ENCODE measurements at regions not wholly inside any gene's neighbourhood (a gene's known extent, or its start where the extent isn't known, plus 50 kb on each side); places are given as distances from the start of the nearest gene placed in this dataset.

DNA sequence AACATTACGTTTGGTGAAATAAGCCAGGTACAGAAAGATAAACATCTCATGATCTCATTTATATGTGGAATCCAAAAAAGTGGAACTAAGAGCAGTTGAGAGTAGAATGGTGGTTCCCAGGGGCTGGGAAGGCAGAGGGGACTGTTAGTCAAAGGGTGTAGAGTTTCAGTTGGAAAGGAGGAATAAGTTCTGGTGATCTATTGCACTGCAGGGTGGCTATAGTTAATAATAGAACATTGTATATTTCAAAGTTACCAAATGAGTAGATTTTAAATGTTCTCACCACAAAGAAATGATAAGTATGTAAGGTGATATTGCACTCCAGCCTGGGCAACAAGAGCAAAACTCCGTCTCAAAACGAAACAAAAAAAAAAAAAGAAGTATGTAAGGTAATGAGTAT is 260.1 kb upstream of the RAB6C start:
- H3K4me1 Mint-ChIP-seq, result no peaks in the 10 kb centered on the region
- no peaks in the 10 kb centered on the region for H3K36me3 Mint-ChIP-seq
- H3K4me3 Mint-ChIP-seq, result no peak overlapping the region
- H3K9me3 Mint-ChIP-seq, result no peaks in the 10 kb centered on the region
- DNase-seq, result no peak
- no peaks in the 10 kb centered on the region for H3K27me3 Mint-ChIP-seq
- H3K27ac Mint-ChIP-seq, result no peak overlapping the region

DNA sequence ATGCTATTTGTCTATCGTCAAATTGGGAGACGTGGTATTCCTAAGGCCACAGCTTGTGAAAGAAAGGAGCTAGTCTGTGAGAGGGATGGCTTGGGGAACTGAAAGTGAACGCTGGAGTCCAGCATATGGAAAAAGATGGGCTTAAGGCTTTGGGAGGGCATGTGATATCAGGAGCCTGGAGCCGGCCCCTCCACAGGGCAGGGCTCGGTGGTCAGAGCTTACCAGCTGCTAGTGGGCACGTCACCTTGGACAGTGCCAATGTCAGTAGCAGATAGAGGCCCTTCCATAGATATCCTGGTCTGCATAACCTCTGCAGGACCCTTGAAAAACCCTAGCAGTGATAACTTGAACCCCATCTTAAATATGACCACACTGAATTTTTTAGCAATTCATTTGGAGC is 259.1 kb upstream of the RAB6C start:
- Mint-ChIP-seq H3K27ac (no peak overlapping the region), H3K9me3 (no peaks in the 10 kb centered on the region), H3K4me3 (no peak overlapping the region), H3K36me3 (no peaks in the 10 kb centered on the region), H3K4me1 (no peaks in the 10 kb centered on the region), H3K27me3 (no peaks in the 10 kb centered on the region)
- DNase-seq, result no peak

DNA sequence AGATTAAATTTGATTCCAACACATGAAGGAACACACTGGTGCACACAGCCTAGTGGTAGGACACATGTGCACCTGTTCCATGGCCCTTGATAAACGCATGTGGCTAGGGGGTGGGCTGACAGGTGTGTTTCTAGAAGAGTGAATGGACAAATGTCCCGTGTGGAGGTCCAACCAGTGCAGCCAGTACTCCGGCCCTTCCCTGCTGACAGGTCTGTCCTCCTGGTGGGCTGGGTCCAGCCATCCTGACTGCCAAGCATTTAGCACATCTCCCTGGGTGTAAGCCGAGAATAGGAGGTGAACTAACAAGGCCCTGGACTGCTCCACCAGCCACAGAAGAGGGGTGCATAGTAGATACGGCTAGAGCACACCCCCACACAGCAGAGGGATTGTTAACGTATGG is 258.7 kb upstream of the RAB6C start:
- no peak for DNase-seq
- Mint-ChIP-seq H3K4me1 (no peaks in the 10 kb centered on the region), H3K36me3 (no peaks in the 10 kb centered on the region), H3K27me3 (no peaks in the 10 kb centered on the region), H3K27ac (no peak overlapping the region), H3K9me3 (no peaks in the 10 kb centered on the region), H3K4me3 (no peak overlapping the region)

GRCh38 chr2:129721236-129721635 is 258.2 kb upstream of the RAB6C start:
- H3K36me3 Mint-ChIP-seq, result no peaks in the 10 kb centered on the region

GRCh38 chr2:129721846-129722245 is 257.6 kb upstream of the RAB6C start:
- DNase-seq, result no peak
- no peak overlapping the region for H3K27ac Mint-ChIP-seq
- no peaks in the 10 kb centered on the region for H3K36me3 Mint-ChIP-seq
- H3K4me1 Mint-ChIP-seq, result no peaks in the 10 kb centered on the region
- no peaks in the 10 kb centered on the region for H3K9me3 Mint-ChIP-seq
- no peaks in the 10 kb centered on the region for H3K27me3 Mint-ChIP-seq
- H3K4me3 Mint-ChIP-seq, result no peak overlapping the region

More at GRCh38 chr2:129721236-129721635, 258.2 kb upstream of the RAB6C start:
- Mint-ChIP-seq H3K4me3 (no peak overlapping the region), H3K27ac (no peak overlapping the region), H3K9me3 (no peaks in the 10 kb centered on the region), H3K27me3 (no peaks in the 10 kb centered on the region), H3K4me1 (no peaks in the 10 kb centered on the region)
- DNase-seq, result no peak

GRCh38 chr2:129722306-129723019 is 257.0 kb upstream of the RAB6C start:
- H3K36me3 Mint-ChIP-seq, result no peaks in the 10 kb centered on the region
- H3K4me3 Mint-ChIP-seq, result no peak overlapping the region
- no peak for DNase-seq
- no peaks in the 10 kb centered on the region for H3K4me1 Mint-ChIP-seq
- H3K27ac Mint-ChIP-seq, result no peak overlapping the region
- H3K27me3 Mint-ChIP-seq, result no peaks in the 10 kb centered on the region
- H3K9me3 Mint-ChIP-seq, result no peaks in the 10 kb centered on the region

- H3K36me3 Mint-ChIP-seq, result no peaks in the 10 kb centered on the region
- no peak overlapping the region for H3K27ac Mint-ChIP-seq
- H3K9me3 Mint-ChIP-seq, result no peaks in the 10 kb centered on the region
- DNase-seq, result no peak
- H3K4me1 Mint-ChIP-seq, result no peaks in the 10 kb centered on the region
- H3K27me3 Mint-ChIP-seq, result no peaks in the 10 kb centered on the region
- H3K4me3 Mint-ChIP-seq, result no peak overlapping the region
Measured at GRCh38 chr2:129723277-129724020, 256.0 kb upstream of the RAB6C start.

DNA sequence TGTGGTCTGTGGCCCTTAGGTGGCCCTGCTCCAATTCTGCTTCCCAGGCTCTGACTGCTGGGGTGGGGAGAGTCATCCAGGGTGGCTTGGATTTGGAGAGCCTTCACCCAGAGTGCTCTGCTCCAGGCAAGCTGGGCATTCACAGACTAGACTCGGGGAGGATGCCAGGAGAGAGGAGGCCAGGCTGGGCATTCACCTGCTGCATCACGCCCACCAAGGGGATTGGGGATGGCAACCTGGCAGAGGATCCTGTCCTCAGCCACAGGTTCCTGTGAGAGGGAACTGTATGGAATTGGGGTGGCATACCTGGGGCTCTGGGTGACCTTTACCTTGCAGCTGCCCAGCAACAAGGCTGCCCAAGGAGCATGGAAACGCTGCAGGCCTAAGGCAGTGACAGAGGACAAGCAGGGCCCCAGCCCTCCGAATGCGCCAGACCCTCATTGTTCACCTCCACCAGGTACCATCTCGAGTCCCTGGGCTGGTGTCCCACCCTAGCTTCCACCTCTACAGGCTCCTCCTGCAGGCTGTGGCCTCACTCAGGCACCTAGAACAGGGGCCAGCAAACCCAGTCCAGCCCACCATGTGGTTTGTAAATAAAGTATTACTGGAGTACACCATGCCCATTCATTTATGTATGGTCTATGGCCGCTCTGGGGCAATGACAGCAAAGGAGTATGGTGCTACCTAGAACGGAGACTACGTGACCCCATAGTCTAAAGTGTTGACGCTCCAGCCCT is 255.3 kb upstream of the RAB6C start:
- Mint-ChIP-seq H3K4me3 (no peak overlapping the region), H3K4me1 (no peaks in the 10 kb centered on the region), H3K27me3 (no peaks in the 10 kb centered on the region), H3K27ac (no peak overlapping the region), H3K9me3 (no peaks in the 10 kb centered on the region), H3K36me3 (no peaks in the 10 kb centered on the region)
- no peak for DNase-seq

DNA sequence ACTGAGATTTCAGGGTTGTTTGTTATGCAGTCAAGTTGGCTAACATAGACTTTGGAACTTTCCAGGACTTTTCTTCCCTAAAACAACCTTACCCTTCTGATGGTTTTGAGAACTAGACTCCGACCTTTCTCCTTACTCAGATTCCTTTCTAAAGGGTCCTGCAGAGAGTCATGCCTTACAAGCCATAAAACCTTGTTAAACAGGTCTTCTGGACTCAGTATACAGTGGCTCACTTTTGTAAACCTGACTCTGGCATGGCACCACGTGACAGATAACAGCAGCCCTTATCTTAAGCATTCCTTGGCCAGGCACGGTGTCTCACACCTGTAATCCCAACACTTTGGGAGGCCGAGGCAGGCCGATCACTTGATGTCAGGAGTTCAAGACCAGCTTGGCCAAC is 253.2 kb upstream of the RAB6C start:
- no peak overlapping the region for H3K4me3 Mint-ChIP-seq
- H3K4me1 Mint-ChIP-seq, result no peaks in the 10 kb centered on the region
- no peaks in the 10 kb centered on the region for H3K9me3 Mint-ChIP-seq
- DNase-seq, result no peak
- H3K27me3 Mint-ChIP-seq, result no peaks in the 10 kb centered on the region
- H3K27ac Mint-ChIP-seq, result no peak overlapping the region
- no peaks in the 10 kb centered on the region for H3K36me3 Mint-ChIP-seq

DNA sequence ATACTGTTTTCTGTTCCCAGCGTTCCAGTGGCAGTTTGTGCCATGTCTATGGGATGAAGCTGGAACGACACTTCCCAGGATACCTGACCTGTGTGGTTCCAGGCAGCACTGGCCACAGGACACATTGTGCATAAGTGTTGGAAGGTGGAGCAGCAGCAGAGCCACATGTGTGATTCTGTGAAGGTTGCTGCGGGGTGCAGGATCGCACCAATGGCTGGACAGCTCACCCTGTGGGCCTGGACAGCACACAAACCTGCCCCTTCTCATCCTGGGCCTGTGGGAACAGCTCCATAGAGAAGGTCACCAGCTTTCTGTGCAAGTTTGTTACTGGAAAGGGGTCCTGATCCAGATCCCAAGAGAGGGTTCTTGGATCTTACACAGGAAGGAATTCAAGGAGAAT is 252.2 kb upstream of the RAB6C start:
- H3K27ac Mint-ChIP-seq, result no peak overlapping the region
- H3K9me3 Mint-ChIP-seq, result no peaks in the 10 kb centered on the region
- DNase-seq, result no peak
- H3K4me3 Mint-ChIP-seq, result no peak overlapping the region
- H3K4me1 Mint-ChIP-seq, result no peaks in the 10 kb centered on the region
- no peaks in the 10 kb centered on the region for H3K36me3 Mint-ChIP-seq
- H3K27me3 Mint-ChIP-seq, result no peaks in the 10 kb centered on the region

GRCh38 chr2:129728035-129728972 is 251.2 kb upstream of the RAB6C start:
- Mint-ChIP-seq H3K27me3 (no peaks in the 10 kb centered on the region), H3K9me3 (no peaks in the 10 kb centered on the region), H3K36me3 (no peaks in the 10 kb centered on the region), H3K27ac (no peak overlapping the region), H3K4me1 (no peaks in the 10 kb centered on the region), H3K4me3 (no peak overlapping the region)
- DNase-seq, result no peak

- Mint-ChIP-seq H3K9me3 (no peaks in the 10 kb centered on the region), H3K4me3 (no peak overlapping the region), H3K4me1 (no peaks in the 10 kb centered on the region), H3K36me3 (no peaks in the 10 kb centered on the region), H3K27me3 (no peaks in the 10 kb centered on the region), H3K27ac (no peak overlapping the region)
- no peak for DNase-seq
Measured at GRCh38 chr2:129729011-129729410, 250.5 kb upstream of the RAB6C start.

GRCh38 chr2:129729646-129730045 is 249.8 kb upstream of the RAB6C start:
- no peaks in the 10 kb centered on the region for H3K27me3 Mint-ChIP-seq
- H3K27ac Mint-ChIP-seq, result no peak overlapping the region
- no peak overlapping the region for H3K4me3 Mint-ChIP-seq

GRCh38 chr2:129730979-129731378 is 248.5 kb upstream of the RAB6C start:
- Mint-ChIP-seq H3K36me3 (no peaks in the 10 kb centered on the region), H3K27ac (no peak overlapping the region), H3K4me3 (no peak overlapping the region), H3K9me3 (no peaks in the 10 kb centered on the region), H3K4me1 (no peaks in the 10 kb centered on the region), H3K27me3 (no peaks in the 10 kb centered on the region)
- no peak for DNase-seq

More at GRCh38 chr2:129729646-129730045, 249.8 kb upstream of the RAB6C start:
- Mint-ChIP-seq H3K36me3 (no peaks in the 10 kb centered on the region), H3K9me3 (no peaks in the 10 kb centered on the region), H3K4me1 (no peaks in the 10 kb centered on the region)
- DNase-seq, result no peak

Data from activated naive CD8-positive, alpha-beta T cell treated with anti-CD3 and anti-CD28 coated beads for 36 hours (primary cell).